AG04450 (cell line): ENCODE measurements at regions not wholly inside any gene's neighbourhood (a gene's known extent, or its start where the extent isn't known, plus 50 kb on each side); places are given as distances from the start of the nearest gene placed in this dataset.

Experiments used
- CTCF ChIA-PET: fragments of 300-600, 350-600 bp; formaldehyde crosslinking; extraction: SDS; loops from one replicate; lab custom pipeline; 2022; ENCODE audit warnings: antibody characterized with exemption, inconsistent platforms; lab: Charles Lee
- POLR2A ChIA-PET: fragments of 350-600 bp; formaldehyde crosslinking; extraction: SDS; loops from one replicate; lab custom pipeline; 2021; ENCODE audit warnings: antibody characterized with exemption, inconsistent platforms; lab: Yijun Ruan, JAX
- DNase-seq: peaks from one replicate; pipeline ENCODE4 v3.0.0-alpha.2; 2011; ENCODE audit warnings: low read depth, low spot score
- H3K27ac ChIP-seq: one replicate; pipeline ENCODE4 v1.5.1; 2012; ENCODE audit warnings: low read depth, low read length, control low read depth
- H3K27me3 ChIP-seq: one replicate; pipeline ENCODE4 v1.6.0; 2012; ENCODE audit warnings: low read length; ENCODE audit not compliant: control insufficient read depth, insufficient read depth
- H3K4me3 ChIP-seq: 2 replicates; pipeline ENCODE4 v1.5.1; 2011; ENCODE audit warnings: mild to moderate bottlenecking, low read depth, low read length, control low read depth
- H3K9me3 ChIP-seq: 2 replicates; pipeline ENCODE4 v1.5.1; 2012; ENCODE audit warnings: low read length; ENCODE audit not compliant: control insufficient read depth, insufficient read depth
- CTCF ChIP-seq: IDR thresholded peaks from 2 replicates; pipeline ENCODE4 v1.5.1; 2011; ENCODE audit warnings: low read depth, low read length, control low read depth, inconsistent platforms

- CTCF ChIA-PET: interaction anchor here (0.6 to 4.2 kb wide), 4 partner anchors 14 to 322 kb away, joined by 3 to 42 read pairs (median 6); no protein-coding TSS in a partner anchor
- POLR2A ChIA-PET: interaction anchor here (0.5 to 0.8 kb wide), 2 partner anchors 285 to 438 kb away, joined by 3 to 5 read pairs; no protein-coding TSS in a partner anchor
- no peak overlapping the region for H3K4me3 ChIP-seq
Measured at GRCh38 chr2:191486584-191487320, 191.2 kb upstream of the NABP1 start.

GRCh38 chr2:191488135-191488534 lies 189.8 kb upstream of the NABP1 start:
- DNase-seq: no peak
- POLR2A ChIA-PET: no interaction called here
- Histone ChIP-seq H3K27me3 (no peaks in the 10 kb centered on the region), H3K9me3 (no peaks in the 10 kb centered on the region), H3K27ac (no peak overlapping the region), H3K4me3 (no peak overlapping the region)
- no peak for TF ChIP-seq CTCF
- CTCF ChIA-PET: interaction anchor here (1.0 to 4.2 kb wide), 2 partner anchors 13 to 51 kb away, joined by 3 to 42 read pairs; no protein-coding TSS in a partner anchor

More at GRCh38 chr2:191486584-191487320, 191.2 kb upstream of the NABP1 start:
- Histone ChIP-seq H3K9me3 (peaks cover 3% of the 10 kb centered on the region; the same call in 1 of the 2 replicates), H3K27me3 (no peaks in the 10 kb centered on the region), H3K27ac (peak overlapping the region; percentile 63)
- DNase-seq: peak; percentile 91
- no peak for TF ChIP-seq CTCF

- Histone ChIP-seq H3K27ac (no peak overlapping the region), H3K4me3 (no peak overlapping the region), H3K27me3 (no peaks in the 10 kb centered on the region), H3K9me3 (no peaks in the 10 kb centered on the region)
- TF ChIP-seq CTCF: no peak
- POLR2A ChIA-PET: no interaction called here
- CTCF ChIA-PET: interaction anchor here (1.0 to 4.2 kb wide), 5 partner anchors 12 to 325 kb away, joined by 3 to 42 read pairs (median 8); no protein-coding TSS in a partner anchor
- no peak for DNase-seq
Measured at GRCh38 chr2:191489177-191489576, 188.8 kb upstream of the NABP1 start.

- ChIA-PET CTCF (interaction anchor here (0.9 to 2.6 kb wide), 4 partner anchors 25 to 332 kb away, joined by 3 to 10 read pairs (median 3); no protein-coding TSS in a partner anchor), POLR2A (no interaction called here)
- no peaks in the 10 kb centered on the region for H3K27me3 ChIP-seq
Measured at GRCh38 chr2:191496838-191497237, 181.1 kb upstream of the NABP1 start.

More at GRCh38 chr2:191496838-191497237, 181.1 kb upstream of the NABP1 start:
- H3K9me3 ChIP-seq: no peaks in the 10 kb centered on the region
- no peak overlapping the region for H3K27ac ChIP-seq
- no peak for TF ChIP-seq CTCF
- DNase-seq: no peak
- H3K4me3 ChIP-seq: no peak overlapping the region
